ENCODE measurements at regions not wholly inside any gene's neighbourhood (a gene's known extent, or its start where the extent isn't known, plus 50 kb on each side); places are given as distances from the start of the nearest gene placed in this dataset. TPM values are rescaled to one million over a fixed set of nuclear protein-coding genes. Genes with fewer than 3 reads are reported as not detected.

Small RNAs in the stretch of these regions (small RNA-seq; reads per million reads assigned to genes)
- gene AL590099.1 (not detected), gene LSP1P1 (not detected)

Measured in urinary bladder (tissue), 1 donor.